NT2/D1 (cell line): ENCODE measurements at regions not wholly inside any gene's neighbourhood (a gene's known extent, or its start where the extent isn't known, plus 50 kb on each side); places are given as distances from the start of the nearest gene placed in this dataset.
"Not testable (repeated sequence)": the region's sequence is repeated elsewhere in the genome, so short reads cannot be mapped to it uniquely, and the experiment has no call there.

Experiments used
- SUZ12 ChIP-seq: IDR thresholded peaks from 2 replicates; pipeline ENCODE4 v1.6.1; 2011; ENCODE audit not compliant: insufficient read length, insufficient read depth; ENCODE audit errors: extremely low read depth
- YY1 ChIP-seq: IDR thresholded peaks from 2 replicates; pipeline ENCODE4 v1.6.1; 2011; ENCODE audit not compliant: insufficient read length, insufficient read depth
- ZNF274 ChIP-seq: IDR thresholded peaks from 2 replicates; pipeline ENCODE4 v1.6.1; 2011; ENCODE audit warnings: mild to moderate bottlenecking, low read depth, low read length

DNA sequence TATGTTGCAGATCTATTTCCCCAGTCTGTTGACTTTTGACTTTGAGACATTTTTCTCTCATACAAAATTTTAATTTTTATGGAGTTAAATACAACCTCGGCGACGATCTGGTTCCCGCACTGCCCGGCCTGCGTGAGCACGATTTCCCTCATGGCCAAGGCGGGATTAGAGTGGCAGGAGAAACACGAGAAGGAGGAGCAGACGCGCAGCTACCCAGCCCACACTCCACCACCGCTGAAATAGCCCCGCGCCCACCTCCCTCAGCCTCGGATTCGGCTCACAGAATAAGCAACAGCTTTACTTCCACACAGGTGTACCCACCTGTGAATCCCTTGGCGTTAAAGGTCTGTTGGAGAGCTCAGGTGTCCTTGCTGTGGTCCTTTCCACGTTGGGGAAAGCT is 4209.4 kb upstream of the OR11H1 start:
- TF ChIP-seq ZNF274, YY1, SUZ12: not testable (repeated sequence)
